ENCODE measurements at regions not wholly inside any gene's neighbourhood (a gene's known extent, or its start where the extent isn't known, plus 50 kb on each side); places are given as distances from the start of the nearest gene placed in this dataset.

DNA sequence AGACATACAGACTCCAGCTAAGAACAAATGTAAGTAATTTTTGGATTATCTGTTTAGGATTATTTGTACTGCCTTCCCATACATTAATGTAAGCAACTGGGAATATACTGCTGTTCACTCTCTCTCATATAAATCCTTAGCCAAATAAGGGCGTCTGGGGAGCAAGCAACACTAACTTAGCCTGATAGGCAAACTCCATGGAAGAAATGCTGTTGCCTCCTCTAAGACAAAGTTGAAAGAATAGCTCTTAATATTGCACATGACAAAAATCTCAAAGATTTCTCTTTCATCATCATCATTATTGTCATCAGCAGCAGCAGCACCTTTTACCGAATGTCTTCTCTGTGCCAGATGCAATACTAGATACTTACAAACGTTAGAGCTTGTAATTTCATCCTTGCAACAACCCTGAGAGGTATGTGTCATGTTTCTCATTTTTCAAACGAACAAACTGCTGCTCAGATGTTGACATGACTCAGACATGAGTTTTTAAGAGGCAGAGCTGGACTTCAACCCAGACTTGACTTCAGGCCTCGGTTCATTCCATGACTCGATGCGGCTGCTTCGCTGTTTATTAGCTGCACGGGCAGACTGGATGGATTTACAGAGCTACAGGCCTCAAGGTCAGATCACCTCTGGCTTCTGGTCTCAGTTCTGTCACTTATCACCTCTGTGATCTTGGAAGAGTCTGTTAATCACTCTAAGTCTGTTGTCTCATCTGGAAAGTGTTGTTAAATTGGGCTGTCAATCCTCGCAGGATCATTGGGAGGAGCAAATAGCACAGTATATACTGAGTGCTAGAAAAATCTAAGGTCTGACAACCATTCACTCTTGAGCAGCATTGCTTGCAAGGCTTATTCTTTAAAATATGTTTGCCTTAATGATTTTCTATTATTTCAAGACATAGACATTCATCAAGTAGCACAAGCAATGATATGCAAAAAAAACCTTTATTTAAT is 126.3 kb upstream of the CELF2 start (continued):
- TF ChIP-seq SMAD5 (IDR thresholded peaks at IDR 0.05; ENCODE audit: low read depth) (no peak), RELA (IDR thresholded peaks at IDR 0.05; ENCODE audit: borderline replicate concordance, partially characterized antibody) (no peak), TAF1 (IDR thresholded peaks at IDR 0.05; ENCODE audit: borderline replicate concordance, low read depth, low read length) (no peak), HCFC1 (IDR thresholded peaks at IDR 0.05; ENCODE audit: low read length) (no peak), ZNF384 (IDR thresholded peaks at IDR 0.05; ENCODE audit: borderline replicate concordance, low read depth, low read length) (no peak)
- TF ChIP-seq, protein P1, sequence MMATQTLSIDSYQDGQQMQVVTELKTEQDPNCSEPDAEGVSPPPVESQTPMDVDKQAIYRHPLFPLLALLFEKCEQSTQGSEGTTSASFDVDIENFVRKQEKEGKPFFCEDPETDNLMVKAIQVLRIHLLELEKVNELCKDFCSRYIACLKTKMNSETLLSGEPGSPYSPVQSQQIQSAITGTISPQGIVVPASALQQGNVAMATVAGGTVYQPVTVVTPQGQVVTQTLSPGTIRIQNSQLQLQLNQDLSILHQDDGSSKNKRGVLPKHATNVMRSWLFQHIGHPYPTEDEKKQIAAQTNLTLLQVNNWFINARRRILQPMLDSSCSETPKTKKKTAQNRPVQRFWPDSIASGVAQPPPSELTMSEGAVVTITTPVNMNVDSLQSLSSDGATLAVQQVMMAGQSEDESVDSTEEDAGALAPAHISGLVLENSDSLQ (IDR thresholded peaks at IDR 0.05) = no peak

DNA sequence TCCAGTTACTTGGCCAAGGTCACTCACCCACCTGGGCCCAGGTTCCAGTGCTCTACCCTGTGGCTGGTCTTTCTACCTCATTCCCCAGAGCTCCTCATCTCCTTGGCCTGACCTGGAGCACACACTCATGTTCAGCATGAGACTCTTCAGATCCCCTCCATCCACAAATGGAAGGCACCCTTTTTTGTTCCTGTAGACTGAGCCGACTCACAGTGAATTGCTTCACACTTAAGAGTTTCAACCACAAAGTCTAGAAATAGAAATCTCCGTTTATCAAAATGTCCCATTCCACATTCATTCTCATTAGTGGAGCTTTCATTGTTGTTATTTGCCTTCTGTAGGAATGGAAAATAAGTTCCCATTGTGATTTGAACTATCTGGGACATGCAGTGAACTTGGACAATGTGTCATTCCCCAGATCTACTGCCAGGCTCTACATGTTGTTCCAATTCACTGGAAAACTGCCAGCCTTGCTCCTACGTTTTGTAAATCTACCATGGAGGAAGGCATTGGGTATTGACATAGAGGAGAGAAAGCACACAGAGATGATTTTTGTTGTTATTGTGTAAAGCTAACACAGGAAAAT is 125.3 kb upstream of the CELF2 start:
- Histone ChIP-seq H3K9ac (ENCODE audit: control insufficient read depth, insufficient read depth, low read length) (no peak overlapping the region), H3K4me3 (no peak overlapping the region), H3K9me3 (replicated peaks; ENCODE audit: control insufficient read depth, insufficient read depth, low read length) (no peaks in the 10 kb centered on the region), H3K4me1 (ENCODE audit: control insufficient read depth, insufficient read depth, low read length) (no peaks in the 10 kb centered on the region), H3K79me2 (ENCODE audit: control insufficient read depth, insufficient read depth, low read length) (no peaks in the 10 kb centered on the region), H3K27ac (ENCODE audit: control insufficient read depth, insufficient read depth) (no peak overlapping the region), H3K27me3 (replicated peaks in 1 of 2; ENCODE audit: control insufficient read depth in 2 of 2, insufficient read depth in 2 of 2, low read length in 1 of 2) (no peaks in the 10 kb centered on the region), H4K20me1 (ENCODE audit: control insufficient read depth, insufficient read depth) (no peaks in the 10 kb centered on the region), H2AFZ (ENCODE audit: control insufficient read depth, low read depth, low read length) (no peak overlapping the region), H3K36me3 (ENCODE audit: control insufficient read depth in 2 of 2, insufficient read depth in 2 of 2, low read length in 1 of 2) (no peaks in the 10 kb centered on the region), H3K4me2 (ENCODE audit: control insufficient read depth, insufficient read depth) (no peak overlapping the region)
- 24% methylated on average over 3 of the region's 3 CpGs for WGBS (ENCODE audit: insufficient coverage, insufficient replicate concordance, low lambda C conversion rate, missing lambda C conversion rate)
- FAIRE-seq = no peak
- intact Hi-C loops (cut with micrococcal nuclease; ENCODE audit: unreplicated experiment) (no loop called here), in situ Hi-C loops (cut with MboI) (no loop called here)
- ChIA-PET SMC1A (ENCODE audit: uncharacterized antibody, unreplicated experiment) (no interaction called here), CTCF (no interaction called here), POLR2A (no interaction called here), RAD21 (ENCODE audit: unreplicated experiment) (no interaction called here)
- no TSS peak for BruUV-seq (replicated peaks)
- DNase-seq (ENCODE audit: low read depth, low spot score) = no peak
- ATAC-seq = no peak
- no peak for TF ChIP-seq HDAC6 (IDR thresholded peaks at IDR 0.05; ENCODE audit: unreplicated experiment)
- no peak for TF ChIP-seq BCL11A (IDR thresholded peaks at IDR 0.05; ENCODE audit: low read depth, low read length)
- no peak for TF ChIP-seq RB1 (IDR thresholded peaks at IDR 0.05; ENCODE audit: borderline replicate concordance)
- TF ChIP-seq, protein P2, sequence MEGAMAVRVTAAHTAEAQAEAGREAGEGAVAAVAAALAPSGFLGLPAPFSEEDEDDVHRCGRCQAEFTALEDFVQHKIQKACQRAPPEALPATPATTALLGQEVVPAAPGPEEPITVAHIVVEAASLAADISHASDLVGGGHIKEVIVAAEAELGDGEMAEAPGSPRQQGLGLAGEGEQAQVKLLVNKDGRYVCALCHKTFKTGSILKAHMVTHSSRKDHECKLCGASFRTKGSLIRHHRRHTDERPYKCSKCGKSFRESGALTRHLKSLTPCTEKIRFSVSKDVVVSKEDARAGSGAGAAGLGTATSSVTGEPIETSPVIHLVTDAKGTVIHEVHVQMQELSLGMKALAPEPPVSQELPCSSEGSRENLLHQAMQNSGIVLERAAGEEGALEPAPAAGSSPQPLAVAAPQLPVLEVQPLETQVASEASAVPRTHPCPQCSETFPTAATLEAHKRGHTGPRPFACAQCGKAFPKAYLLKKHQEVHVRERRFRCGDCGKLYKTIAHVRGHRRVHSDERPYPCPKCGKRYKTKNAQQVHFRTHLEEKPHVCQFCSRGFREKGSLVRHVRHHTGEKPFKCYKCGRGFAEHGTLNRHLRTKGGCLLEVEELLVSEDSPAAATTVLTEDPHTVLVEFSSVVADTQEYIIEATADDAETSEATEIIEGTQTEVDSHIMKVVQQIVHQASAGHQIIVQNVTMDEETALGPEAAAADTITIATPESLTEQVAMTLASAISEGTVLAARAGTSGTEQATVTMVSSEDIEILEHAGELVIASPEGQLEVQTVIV (IDR thresholded peaks at IDR 0.05; ENCODE audit: borderline replicate concordance, partially characterized antibody) = no peak
- TF ChIP-seq ZNF217 (IDR thresholded peaks at IDR 0.05) = no peak
- TF ChIP-seq KDM1A (IDR thresholded peaks at IDR 0.05; ENCODE audit: borderline replicate concordance) = no peak
- no peak for TF ChIP-seq IRF4 (IDR thresholded peaks at IDR 0.05; ENCODE audit: low read depth, low read length)
- TF ChIP-seq, protein P3, sequence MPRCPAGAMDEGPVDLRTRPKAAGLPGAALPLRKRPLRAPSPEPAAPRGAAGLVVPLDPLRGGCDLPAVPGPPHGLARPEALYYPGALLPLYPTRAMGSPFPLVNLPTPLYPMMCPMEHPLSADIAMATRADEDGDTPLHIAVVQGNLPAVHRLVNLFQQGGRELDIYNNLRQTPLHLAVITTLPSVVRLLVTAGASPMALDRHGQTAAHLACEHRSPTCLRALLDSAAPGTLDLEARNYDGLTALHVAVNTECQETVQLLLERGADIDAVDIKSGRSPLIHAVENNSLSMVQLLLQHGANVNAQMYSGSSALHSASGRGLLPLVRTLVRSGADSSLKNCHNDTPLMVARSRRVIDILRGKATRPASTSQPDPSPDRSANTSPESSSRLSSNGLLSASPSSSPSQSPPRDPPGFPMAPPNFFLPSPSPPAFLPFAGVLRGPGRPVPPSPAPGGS (IDR thresholded peaks at IDR 0.05; ENCODE audit: borderline replicate concordance, insufficient read depth, low read depth, low read length, poor library complexity, severe bottlenecking) = no peak
- TF ChIP-seq, protein P4, sequence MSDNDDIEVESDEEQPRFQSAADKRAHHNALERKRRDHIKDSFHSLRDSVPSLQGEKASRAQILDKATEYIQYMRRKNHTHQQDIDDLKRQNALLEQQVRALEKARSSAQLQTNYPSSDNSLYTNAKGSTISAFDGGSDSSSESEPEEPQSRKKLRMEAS (IDR thresholded peaks at IDR 0.05; ENCODE audit: low read depth, low read length) = no peak
- no peak for TF ChIP-seq JUND (IDR thresholded peaks at IDR 0.05; ENCODE audit: low read depth, low read length)
- TF ChIP-seq TAF1 (IDR thresholded peaks at IDR 0.05; ENCODE audit: borderline replicate concordance, low read depth, low read length) = no peak
- TF ChIP-seq ZNF274 (IDR thresholded peaks at IDR 0.05; ENCODE audit: insufficient read depth, insufficient read length) = no peak
- TF ChIP-seq ZBED1 (IDR thresholded peaks at IDR 0.05; ENCODE audit: borderline replicate concordance) = no peak
